Panc1 (cell line): ENCODE measurements at regions not wholly inside any gene's neighbourhood (a gene's known extent, or its start where the extent isn't known, plus 50 kb on each side); places are given as distances from the start of the nearest gene placed in this dataset.
"Not testable (repeated sequence)": the region's sequence is repeated elsewhere in the genome, so short reads cannot be mapped to it uniquely, and the experiment has no call there.

Experiments
- CTCF ChIP-seq: fragments of 450-650 bp; IDR thresholded peaks from 2 replicates; pipeline ENCODE4 v1.5.1; 2017; ENCODE audit warnings: mild to moderate bottlenecking
- POLR2AphosphoS5 ChIP-seq: IDR thresholded peaks from 2 replicates; pipeline ENCODE4 v1.6.1; 2012; ENCODE audit warnings: mild to moderate bottlenecking, low read depth, low read length, moderate library complexity
- TCF7L2 ChIP-seq: IDR thresholded peaks from 2 replicates; pipeline ENCODE4 v1.6.1; 2011; ENCODE audit warnings: mild to moderate bottlenecking, low read depth, low read length, inconsistent platforms

GRCh38 chr12:126979564-126979963, 1287.4 kb upstream of the TMEM132C start:
- not testable (repeated sequence) for TF ChIP-seq CTCF, POLR2AphosphoS5, TCF7L2
